HCT116 (cell line): ENCODE measurements at regions not wholly inside any gene's neighbourhood (a gene's known extent, or its start where the extent isn't known, plus 50 kb on each side); places are given as distances from the start of the nearest gene placed in this dataset.

Experiments
- ATAC-seq: fragments of 200-7000 bp; cut with Tn5 transposase; 2 replicates; pipeline ENCODE4 v1.9.1; 2020; ENCODE audit warnings: mild to moderate bottlenecking, moderate library complexity
- BruUV-seq: library from RNA; stranded (reverse); fragments of 400-500 nt; replicated peaks from 2 replicates; lab custom pipeline; 2021; lab: Mats Ljungman, UMichigan
- CTCF ChIA-PET: fragments of 300-600 bp; sonication (Branson Sonifier 250); formaldehyde crosslinking; loops from one replicate; lab custom pipeline; 2021; ENCODE audit warnings: antibody characterized with exemption; lab: Charles Lee
- POLR2A ChIA-PET: fragments of 300-600, 350-600 bp; sonication (Branson Sonifier 250); formaldehyde crosslinking; loops from one replicate; lab custom pipeline; 2021; ENCODE audit warnings: antibody characterized with exemption; lab: Charles Lee
- RAD21 ChIA-PET, 2 experiments: fragments of 300-600 bp; sonication (Branson Sonifier 250); formaldehyde crosslinking; loops; one replicate each; lab custom pipeline; 2023; ENCODE audit warnings: low total read pairs in 2 of 2; ENCODE audit not compliant: uncharacterized antibody in 2 of 2, unreplicated experiment in 2 of 2, low non-redundant PET in 1 of 2; lab: Charles Lee
- DNase-seq: peaks from one replicate; pipeline ENCODE4 v3.0.0-alpha.2; 2010; ENCODE audit warnings: low read depth, low spot score
- H2AFZ ChIP-seq: fragments of 200-600 bp; shearing (Covaris generic), sonication (generic); 2 replicates; pipeline ENCODE4 v1.6.1; 2017; ENCODE audit warnings: low read depth, mixed run types, mixed read lengths, antibody characterized with exemption, low read length; ENCODE audit not compliant: poor library complexity, severe bottlenecking
- H3K27ac ChIP-seq: 2 replicates; pipeline ENCODE4 v1.5.1; 2012; ENCODE audit warnings: low read depth, low read length
- H3K27me3 ChIP-seq: fragments of 200-600 bp; sonication (generic); 2 replicates; pipeline ENCODE4 v1.6.1; 2016; ENCODE audit warnings: mixed run types, low read length, mixed read lengths; ENCODE audit not compliant: insufficient read depth
- H3K36me3 ChIP-seq, 2 experiments: fragments of 200-500 bp in 1 of 2; fragments of 200-600 bp in 1 of 2; sonication (Bioruptor generic) in 1 of 2; sonication (generic) in 1 of 2; 2 replicates each; pipeline versions ENCODE4 v1.5.1 to v1.6.1; 2014 to 2016; ENCODE audit warnings: low read length in 2 of 2, inconsistent platforms in 1 of 2, mixed read lengths in 1 of 2, mixed run types in 1 of 2; ENCODE audit not compliant: insufficient read depth in 2 of 2, control insufficient read depth in 1 of 2
- H3K4me1 ChIP-seq, 2 experiments: fragments of 200-600 bp in 1 of 2; sonication (generic) in 1 of 2; 2 replicates each; pipeline versions ENCODE4 v1.5.1 to v1.6.1; 2012 to 2017; ENCODE audit warnings: low read length in 2 of 2, inconsistent platforms in 1 of 2, mild to moderate bottlenecking in 1 of 2, mixed read lengths in 1 of 2, mixed run types in 1 of 2, moderate library complexity in 1 of 2; ENCODE audit not compliant: insufficient read depth in 2 of 2, control insufficient read depth in 1 of 2
- H3K4me2 ChIP-seq: fragments of 200-600 bp; sonication (generic); 2 replicates; pipeline ENCODE4 v1.6.1; 2017; ENCODE audit warnings: mixed run types, low read length, mixed read lengths
- H3K4me3 ChIP-seq, 2 experiments: fragments of 200-600 bp in 1 of 2; sonication (generic) in 1 of 2; replicated peaks in 1 of 2; 2 replicates each; pipeline ENCODE4 v1.5.1; 2011 to 2016; ENCODE audit warnings: low read length in 2 of 2, control low read depth in 1 of 2, low read depth in 1 of 2, mild to moderate bottlenecking in 1 of 2, mixed read lengths in 1 of 2, mixed run types in 1 of 2
- H3K79me2 ChIP-seq: fragments of 200-600 bp; sonication (generic); 2 replicates; pipeline ENCODE4 v1.6.1; 2017; ENCODE audit warnings: mild to moderate bottlenecking, mixed run types, low read length, moderate library complexity, mixed read lengths; ENCODE audit not compliant: insufficient read depth
- H3K9ac ChIP-seq: fragments of 200-600 bp; sonication (generic); 2 replicates; pipeline ENCODE4 v1.6.1; 2016; ENCODE audit warnings: low read length, mixed read lengths
- H3K9me2 ChIP-seq: fragments of 200-600 bp; sonication (generic), shearing (Covaris generic); 2 replicates; pipeline ENCODE4 v1.6.1; 2017; ENCODE audit warnings: mixed run types, mild to moderate bottlenecking, moderate library complexity; ENCODE audit not compliant: insufficient read depth
- H3K9me3 ChIP-seq, 2 experiments: fragments of 200-500 bp in 1 of 2; fragments of 200-600 bp in 1 of 2; sonication (Bioruptor generic) in 1 of 2; sonication (generic) in 1 of 2; 2 replicates each; pipeline ENCODE4 v1.6.1; 2014 to 2017; ENCODE audit warnings: low read length in 2 of 2, mixed read lengths in 2 of 2, inconsistent platforms in 1 of 2, low read depth in 1 of 2, mild to moderate bottlenecking in 1 of 2, mixed run types in 1 of 2, moderate library complexity in 1 of 2; ENCODE audit not compliant: control insufficient read depth in 1 of 2, insufficient read depth in 1 of 2
- H4K20me1 ChIP-seq: fragments of 200-600 bp; sonication (generic), shearing (Covaris generic); 2 replicates; pipeline ENCODE4 v1.6.1; 2017; ENCODE audit warnings: mixed run types, mild to moderate bottlenecking, moderate library complexity; ENCODE audit not compliant: insufficient read depth
- ELF1 ChIP-seq: IDR thresholded peaks from 2 replicates; pipeline ENCODE4 v1.6.1; 2012; ENCODE audit warnings: low read depth, borderline replicate concordance
- FOSL1 ChIP-seq: IDR thresholded peaks from 2 replicates; pipeline ENCODE4 v1.6.1; 2012; ENCODE audit warnings: low read depth
- REST ChIP-seq: IDR thresholded peaks from 2 replicates; pipeline ENCODE4 v1.6.1; 2012; ENCODE audit warnings: low read depth
- SP1 ChIP-seq: IDR thresholded peaks from 2 replicates; pipeline ENCODE4 v1.6.1; 2012; ENCODE audit warnings: low read depth
- SRF ChIP-seq: IDR thresholded peaks from 2 replicates; pipeline ENCODE4 v1.6.1; 2012; ENCODE audit warnings: low read depth
- TCF7L2 ChIP-seq: IDR thresholded peaks from 2 replicates; pipeline ENCODE4 v1.7.0; 2011; ENCODE audit warnings: borderline replicate concordance, inconsistent platforms; ENCODE audit not compliant: insufficient read depth, insufficient read length; ENCODE audit errors: extremely low read depth
- intact Hi-C: fragments of 100-400 bp; cut with micrococcal nuclease; formaldehyde crosslinking; loops from 2 replicates; pipeline ENCODE4 v1.10.0; 2022
- TF ChIP-seq, protein P1 (sequence below), 3 experiments: fragments of 200-600 bp in 1 of 3; sonication (generic) in 1 of 3; IDR thresholded peaks in 2 of 3; conservative IDR thresholded peaks in 1 of 3; 2 replicates each; pipeline ENCODE4 v1.5.1; 2012 to 2017; ENCODE audit warnings: low read depth in 2 of 3, low read length in 2 of 3, antibody characterized with exemption in 1 of 3, borderline replicate concordance in 1 of 3, control low read depth in 1 of 3, mild to moderate bottlenecking in 1 of 3, mixed read lengths in 1 of 3, mixed run types in 1 of 3, moderate library complexity in 1 of 3; ENCODE audit not compliant: insufficient read depth in 1 of 3

DNA sequence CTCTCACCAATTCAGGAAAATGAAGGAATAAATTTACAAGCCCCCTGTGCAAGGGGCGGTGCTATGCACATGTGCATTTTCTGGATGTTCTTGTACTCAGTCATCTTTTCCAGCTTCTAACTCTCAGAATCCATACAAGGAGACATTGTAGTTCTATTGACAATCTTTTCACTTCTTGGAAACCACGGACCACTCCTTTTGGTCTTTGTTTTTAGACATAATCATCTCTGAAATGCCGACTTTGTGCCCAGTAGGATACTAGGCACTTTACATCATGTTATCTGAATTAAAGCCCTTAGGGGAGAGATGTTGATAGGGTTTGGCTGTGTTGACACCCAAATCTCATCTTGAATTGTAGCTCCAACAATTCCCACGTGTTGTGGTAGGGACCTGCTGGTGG, 322.6 kb upstream of the WWC1 start:
- Histone ChIP-seq H3K4me1 (no peaks in the 10 kb centered on the region), H2AFZ (no peak overlapping the region), H3K9me2 (no peaks in the 10 kb centered on the region), H3K27me3 (peaks cover 12% of the 10 kb centered on the region; the same call in 1 of the 2 replicates), H3K27ac (no peak overlapping the region), H4K20me1 (no peaks in the 10 kb centered on the region), H3K4me2 (no peak overlapping the region), H3K79me2 (no peaks in the 10 kb centered on the region), H3K9me3 (no peaks in the 10 kb centered on the region), H3K9ac (no peak overlapping the region), H3K4me3 (no peak overlapping the region), H3K36me3 (no peaks in the 10 kb centered on the region)
- POLR2A ChIA-PET: no interaction called here
- DNase-seq: no peak
- intact Hi-C loops: no loop called here
- CTCF ChIA-PET: no interaction called here
- no peak for ATAC-seq
- RAD21 ChIA-PET: no interaction called here
- TF ChIP-seq SRF: no peak
- no peak for TF ChIP-seq FOSL1
- no peak for TF ChIP-seq SP1
- TF ChIP-seq, protein P1, sequence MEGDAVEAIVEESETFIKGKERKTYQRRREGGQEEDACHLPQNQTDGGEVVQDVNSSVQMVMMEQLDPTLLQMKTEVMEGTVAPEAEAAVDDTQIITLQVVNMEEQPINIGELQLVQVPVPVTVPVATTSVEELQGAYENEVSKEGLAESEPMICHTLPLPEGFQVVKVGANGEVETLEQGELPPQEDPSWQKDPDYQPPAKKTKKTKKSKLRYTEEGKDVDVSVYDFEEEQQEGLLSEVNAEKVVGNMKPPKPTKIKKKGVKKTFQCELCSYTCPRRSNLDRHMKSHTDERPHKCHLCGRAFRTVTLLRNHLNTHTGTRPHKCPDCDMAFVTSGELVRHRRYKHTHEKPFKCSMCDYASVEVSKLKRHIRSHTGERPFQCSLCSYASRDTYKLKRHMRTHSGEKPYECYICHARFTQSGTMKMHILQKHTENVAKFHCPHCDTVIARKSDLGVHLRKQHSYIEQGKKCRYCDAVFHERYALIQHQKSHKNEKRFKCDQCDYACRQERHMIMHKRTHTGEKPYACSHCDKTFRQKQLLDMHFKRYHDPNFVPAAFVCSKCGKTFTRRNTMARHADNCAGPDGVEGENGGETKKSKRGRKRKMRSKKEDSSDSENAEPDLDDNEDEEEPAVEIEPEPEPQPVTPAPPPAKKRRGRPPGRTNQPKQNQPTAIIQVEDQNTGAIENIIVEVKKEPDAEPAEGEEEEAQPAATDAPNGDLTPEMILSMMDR (IDR thresholded peaks at IDR 0.05 in 2 of 3, conservative IDR thresholded peaks at IDR 0.05 in 1 of 3; ENCODE audit: borderline replicate concordance in 1 of 3, insufficient read depth in 1 of 3, low read depth in 2 of 3, low read length in 2 of 3): no peak
- no peak for TF ChIP-seq ELF1
- no peak for TF ChIP-seq REST
- TF ChIP-seq TCF7L2: no peak
- no TSS peak for BruUV-seq
